Gastroesophageal sphincter (tissue), 3 donors: ENCODE measurements at regions not wholly inside any gene's neighbourhood (a gene's known extent, or its start where the extent isn't known, plus 50 kb on each side); places are given as distances from the start of the nearest gene placed in this dataset.

Source experiments
- EP300 ChIP-seq: sonication (generic); formaldehyde crosslinking; IDR thresholded peaks from one replicate; pipeline ENCODE4 v1.6.1; 2017; ENCODE audit warnings: antibody characterized with exemption, mild to moderate bottlenecking
- POLR2A ChIP-seq, 2 donors: fragments of 450-650 bp; IDR thresholded peaks; one replicate each; pipeline ENCODE4 v1.6.1; 2017; ENCODE audit warnings: antibody characterized with exemption in 2 of 2, mild to moderate bottlenecking in 2 of 2, moderate library complexity in 1 of 2
- POLR2AphosphoS5 ChIP-seq: sonication (generic); formaldehyde crosslinking; IDR thresholded peaks from one replicate; pipeline ENCODE4 v1.6.1; 2017; ENCODE audit warnings: antibody characterized with exemption
- TF ChIP-seq, protein P1 (sequence below), 4 experiments: fragments of 200-600 bp in 2 of 4; fragments of 450-650 bp in 2 of 4; sonication (generic) in 1 of 4; IDR thresholded peaks; one replicate each; pipeline ENCODE4 v1.5.1; 2017 to 2019; ENCODE audit warnings: antibody characterized with exemption in 4 of 4, mild to moderate bottlenecking in 2 of 4, moderate library complexity in 2 of 4

- no peak for TF ChIP-seq EP300
- TF ChIP-seq, protein P1, sequence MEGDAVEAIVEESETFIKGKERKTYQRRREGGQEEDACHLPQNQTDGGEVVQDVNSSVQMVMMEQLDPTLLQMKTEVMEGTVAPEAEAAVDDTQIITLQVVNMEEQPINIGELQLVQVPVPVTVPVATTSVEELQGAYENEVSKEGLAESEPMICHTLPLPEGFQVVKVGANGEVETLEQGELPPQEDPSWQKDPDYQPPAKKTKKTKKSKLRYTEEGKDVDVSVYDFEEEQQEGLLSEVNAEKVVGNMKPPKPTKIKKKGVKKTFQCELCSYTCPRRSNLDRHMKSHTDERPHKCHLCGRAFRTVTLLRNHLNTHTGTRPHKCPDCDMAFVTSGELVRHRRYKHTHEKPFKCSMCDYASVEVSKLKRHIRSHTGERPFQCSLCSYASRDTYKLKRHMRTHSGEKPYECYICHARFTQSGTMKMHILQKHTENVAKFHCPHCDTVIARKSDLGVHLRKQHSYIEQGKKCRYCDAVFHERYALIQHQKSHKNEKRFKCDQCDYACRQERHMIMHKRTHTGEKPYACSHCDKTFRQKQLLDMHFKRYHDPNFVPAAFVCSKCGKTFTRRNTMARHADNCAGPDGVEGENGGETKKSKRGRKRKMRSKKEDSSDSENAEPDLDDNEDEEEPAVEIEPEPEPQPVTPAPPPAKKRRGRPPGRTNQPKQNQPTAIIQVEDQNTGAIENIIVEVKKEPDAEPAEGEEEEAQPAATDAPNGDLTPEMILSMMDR (IDR thresholded peaks at IDR 0.05): no peak
- no peak for TF ChIP-seq POLR2AphosphoS5
- TF ChIP-seq POLR2A (IDR thresholded peaks at IDR 0.05): no peak
Measured at GRCh38 chr5:6909901-6910300, 196.7 kb downstream of the TENT4A start.
